RPMI8226 (cell line): ENCODE measurements at regions not wholly inside any gene's neighbourhood (a gene's known extent, or its start where the extent isn't known, plus 50 kb on each side); places are given as distances from the start of the nearest gene placed in this dataset.

Experiments used
- DNase-seq: peaks from one replicate; pipeline ENCODE4 v3.0.0-alpha.2; 2015

DNA sequence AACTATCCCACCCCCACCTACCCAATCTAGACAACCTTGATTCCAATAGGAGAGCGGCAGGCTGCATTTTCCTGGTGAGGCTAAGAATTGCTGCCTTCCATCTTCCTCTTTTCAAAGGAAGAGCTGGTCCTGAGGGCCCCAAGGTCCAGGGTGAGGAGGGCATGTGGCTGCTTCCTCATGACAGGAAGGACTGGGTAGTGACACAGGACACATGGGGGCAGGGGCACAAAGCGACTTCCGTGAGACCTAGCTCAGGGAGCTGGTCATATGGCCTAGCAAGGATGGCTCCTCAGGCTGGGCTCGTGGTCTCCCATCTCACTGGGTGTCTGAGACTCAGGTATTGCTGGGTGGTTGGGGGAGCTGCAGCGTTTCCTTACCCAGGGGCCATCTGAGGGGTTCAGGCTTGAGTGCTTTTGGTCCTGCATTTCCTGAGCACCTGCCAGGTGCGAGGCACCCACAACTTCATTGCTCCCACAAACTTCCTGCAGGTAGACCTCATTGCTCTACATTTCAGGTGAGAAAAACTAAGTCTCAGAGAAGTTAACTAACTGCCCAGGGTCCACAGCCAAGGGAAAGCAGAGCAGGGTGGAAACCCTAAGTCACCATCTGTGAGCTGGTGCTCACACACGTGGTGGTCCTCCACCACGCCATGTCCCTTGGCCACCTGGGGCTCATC lies 160.0 kb upstream of the TLE3 start:
- DNase-seq, result peak; percentile 87

DNA sequence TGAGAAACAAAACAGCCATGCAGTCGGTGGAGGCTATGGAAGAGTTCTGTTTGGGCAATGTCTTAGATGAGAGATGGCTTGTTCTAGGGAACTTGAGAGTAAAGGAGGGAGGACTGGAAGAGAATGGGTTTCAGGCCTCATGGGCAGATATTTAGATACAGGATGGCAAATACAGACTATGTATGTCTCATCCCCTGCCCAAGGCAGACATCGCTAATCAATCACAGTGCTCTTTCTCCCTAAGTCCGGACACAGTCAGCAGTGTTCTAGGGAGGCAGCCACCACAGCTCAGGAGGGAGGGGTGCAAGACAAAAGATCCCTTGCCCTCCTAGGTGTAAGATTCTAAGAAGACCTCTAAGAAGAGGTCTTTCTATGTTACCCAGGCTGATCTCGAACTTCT lies 159.3 kb upstream of the TLE3 start:
- DNase-seq, result no peak

DNA sequence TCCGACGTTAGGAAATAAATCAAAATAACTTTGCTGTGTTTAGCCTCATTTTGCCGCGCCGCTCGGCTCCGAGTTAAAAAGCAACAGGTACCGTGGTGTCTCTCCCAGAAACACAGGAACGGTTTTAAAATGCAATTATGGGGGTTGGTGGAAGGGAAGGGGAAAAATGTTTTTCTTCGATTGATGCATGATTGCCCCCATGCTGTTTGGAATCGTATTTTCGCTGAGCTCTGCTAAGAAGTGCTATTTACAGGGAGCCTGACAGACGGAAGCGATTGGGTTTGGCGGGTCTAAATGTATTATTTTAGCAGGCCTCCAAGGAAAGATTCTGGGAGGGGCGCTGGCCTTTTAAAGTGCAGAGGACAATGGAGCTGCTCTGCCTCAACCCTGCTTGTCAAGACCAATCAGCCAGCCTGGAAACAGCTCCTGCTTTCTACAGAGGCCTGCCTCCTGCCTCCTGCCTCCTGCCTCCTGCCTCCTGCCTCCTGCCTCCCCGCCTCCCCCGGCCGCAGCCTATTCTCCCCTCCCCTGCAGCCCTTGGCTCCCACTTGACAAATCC lies 156.7 kb upstream of the TLE3 start:
- no peak for DNase-seq

DNA sequence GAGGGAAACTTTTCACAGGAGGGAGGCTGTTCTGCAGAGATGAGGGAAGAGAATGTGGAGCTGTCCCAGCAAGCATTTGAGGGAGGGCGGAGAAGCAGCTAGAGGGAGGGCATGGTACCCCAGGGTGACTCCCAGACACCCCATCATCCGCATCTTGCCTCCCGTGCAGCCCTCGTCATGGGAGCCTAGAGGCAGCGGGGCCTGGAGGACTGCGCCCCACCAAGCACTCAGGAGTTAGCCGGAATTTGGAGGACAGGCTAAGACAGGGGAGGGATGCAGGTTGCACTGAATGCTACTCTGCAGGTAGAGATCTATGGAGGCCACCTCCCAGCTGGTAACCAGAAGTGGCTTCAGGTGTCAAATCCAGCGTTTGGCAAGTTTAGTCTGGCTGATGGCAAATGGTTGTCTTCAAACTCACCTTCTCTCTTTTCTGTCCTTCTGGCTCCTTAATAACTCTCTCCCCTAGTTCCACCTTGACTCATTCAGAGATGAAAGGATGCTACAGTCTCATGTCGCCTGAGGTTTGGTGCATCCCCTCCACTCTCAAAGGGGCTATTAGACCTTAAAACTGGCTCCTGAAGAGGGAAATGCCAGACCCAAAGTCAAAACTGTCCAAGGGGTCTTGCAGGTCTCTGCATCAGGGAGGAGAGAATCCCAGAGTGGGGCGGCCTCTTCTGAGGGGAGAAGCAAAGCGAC lies 155.9 kb upstream of the TLE3 start:
- DNase-seq, result no peak

DNA sequence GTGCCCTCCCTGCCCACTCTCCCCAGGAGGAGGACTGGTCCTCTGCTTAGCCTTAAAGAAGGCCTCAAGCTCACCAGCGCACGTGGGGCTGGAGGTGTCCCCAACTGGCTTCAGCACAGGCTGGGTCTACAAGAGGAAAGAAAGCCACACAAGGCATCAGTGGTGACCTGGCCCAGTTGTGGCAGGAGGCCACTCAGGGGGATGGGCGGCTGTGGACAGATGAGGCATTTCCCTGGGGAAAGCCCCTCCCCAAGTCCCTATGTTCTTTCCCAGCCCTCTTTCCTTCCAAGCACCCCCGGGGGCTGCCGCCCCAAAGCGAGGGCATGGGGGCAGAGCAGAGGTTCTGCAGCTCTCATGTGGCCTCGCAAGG lies 155.2 kb upstream of the TLE3 start:
- no peak for DNase-seq

DNA sequence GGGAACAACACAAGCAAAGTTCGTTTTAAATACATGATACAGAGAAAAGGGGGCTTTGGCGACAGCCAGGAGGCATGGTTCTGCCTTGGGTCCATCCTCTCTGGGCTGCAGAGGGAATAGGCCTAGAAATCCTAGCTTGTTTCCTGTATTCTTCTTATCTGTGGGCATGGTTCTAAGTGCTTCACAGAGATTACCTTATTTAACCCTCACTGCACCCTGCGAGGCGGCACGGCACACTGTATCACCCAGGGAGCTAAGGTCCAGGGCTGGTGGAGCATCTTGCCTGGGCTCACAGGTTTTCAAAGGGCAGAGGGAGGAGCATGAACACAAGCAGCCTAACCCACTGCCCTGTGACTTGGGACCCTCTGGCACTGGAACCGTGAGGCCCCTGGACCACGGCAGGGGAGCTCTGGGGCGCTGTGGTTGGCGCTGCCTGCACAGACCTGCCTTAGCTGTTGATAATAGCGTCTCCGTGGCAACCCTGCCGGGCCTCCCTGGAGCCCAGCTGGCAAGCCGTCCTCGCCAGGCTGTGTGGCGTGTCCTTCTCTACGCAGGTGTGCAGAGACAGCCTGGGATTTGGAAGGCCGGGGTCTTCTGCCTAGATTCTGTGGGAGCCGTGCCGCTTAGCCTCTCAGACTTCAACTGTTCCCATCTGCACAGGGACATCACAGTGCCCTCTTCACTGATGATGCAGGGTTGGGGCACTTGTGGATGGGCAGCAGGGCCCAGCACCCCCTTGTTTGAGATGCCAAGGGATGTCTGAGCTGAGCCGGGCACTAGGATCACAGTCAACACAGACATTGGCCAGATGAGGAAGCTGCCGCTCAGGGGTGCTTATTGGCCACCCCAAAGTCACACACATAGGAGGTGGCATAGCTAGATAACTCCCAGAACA lies 154.6 kb upstream of the TLE3 start:
- no peak for DNase-seq

DNA sequence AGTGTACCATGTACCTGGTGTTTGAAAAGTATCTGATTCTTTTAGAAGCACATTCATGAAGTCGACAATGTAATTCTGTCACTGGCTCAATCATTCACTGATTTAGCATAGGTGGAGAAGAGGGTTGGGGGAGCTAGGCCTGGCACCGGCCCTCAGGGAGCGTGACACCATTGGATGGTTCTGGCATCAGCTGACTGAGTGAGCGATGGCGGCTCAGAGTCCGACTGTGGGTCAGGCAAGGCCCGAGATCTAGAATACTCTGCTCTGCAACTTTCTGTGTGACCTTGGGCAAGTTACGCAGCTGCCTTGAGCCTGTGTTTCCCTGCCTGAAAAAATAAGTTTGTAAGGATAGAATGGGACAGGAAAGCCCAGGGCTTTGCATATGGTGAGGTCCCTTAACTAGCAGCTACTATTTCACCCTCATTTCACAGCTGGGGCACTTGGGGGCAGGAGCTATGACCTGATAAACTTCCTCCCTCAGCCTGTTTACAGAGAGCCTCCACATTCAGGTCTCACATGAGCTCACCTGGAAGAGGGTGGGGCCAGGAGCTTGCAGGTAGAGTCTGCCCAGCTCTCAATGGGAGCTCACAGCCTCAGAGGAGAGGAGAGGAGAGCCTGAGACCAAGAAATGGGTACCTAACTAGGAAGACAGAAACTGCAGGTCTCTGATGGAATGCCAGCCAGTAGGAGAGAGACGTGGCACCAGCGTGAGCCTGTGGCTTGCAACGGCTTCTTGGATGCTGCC lies 153.7 kb upstream of the TLE3 start:
- DNase-seq, result no peak

DNA sequence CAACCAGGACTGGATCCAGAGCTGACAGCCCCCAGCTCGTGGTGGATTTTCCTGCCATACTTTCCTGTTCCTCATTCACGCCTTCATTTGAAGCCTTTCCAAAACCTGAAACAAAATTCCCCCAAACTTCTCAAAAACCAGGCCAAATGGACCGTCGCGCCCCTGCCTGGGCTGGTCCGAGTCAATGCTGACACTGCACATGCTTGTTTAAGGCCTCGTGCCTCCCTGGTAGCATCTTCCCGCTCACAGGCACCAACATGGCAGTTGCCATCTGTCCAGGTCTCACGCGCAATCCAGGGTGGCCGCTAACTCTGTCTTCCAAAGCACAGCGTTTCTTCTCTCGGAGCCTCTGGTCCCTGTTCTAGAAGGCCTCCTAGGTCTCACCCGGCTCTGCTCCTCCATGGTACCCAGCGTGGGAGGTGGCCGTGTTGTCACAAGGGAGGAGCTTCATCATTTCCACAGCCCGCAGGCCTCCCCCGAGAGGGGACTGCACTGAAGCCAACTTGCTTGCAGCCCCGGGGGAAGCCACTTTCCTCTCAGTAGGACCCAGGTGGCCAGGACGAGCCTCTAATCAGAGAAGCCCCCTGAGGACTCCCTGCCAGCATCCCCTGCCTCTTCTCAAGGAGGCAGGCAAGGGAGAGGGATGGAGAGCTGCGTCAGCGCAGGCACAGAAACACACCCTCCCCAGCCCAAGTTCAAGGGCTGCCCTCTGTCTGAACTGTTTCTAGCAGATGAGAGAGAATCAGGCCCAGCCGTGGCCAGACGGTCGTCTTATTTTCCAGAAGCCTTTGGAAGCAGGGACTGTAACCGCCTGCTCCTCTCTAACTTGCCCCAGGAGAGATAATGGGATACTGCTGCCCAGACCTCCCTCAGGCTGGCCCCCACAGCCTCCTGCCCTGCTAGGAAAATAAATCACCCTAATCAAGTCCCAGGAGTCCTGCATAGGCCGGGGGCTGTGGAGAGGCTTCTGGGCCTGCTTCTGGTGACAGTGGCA lies 152.8 kb upstream of the TLE3 start:
- no peak for DNase-seq

DNA sequence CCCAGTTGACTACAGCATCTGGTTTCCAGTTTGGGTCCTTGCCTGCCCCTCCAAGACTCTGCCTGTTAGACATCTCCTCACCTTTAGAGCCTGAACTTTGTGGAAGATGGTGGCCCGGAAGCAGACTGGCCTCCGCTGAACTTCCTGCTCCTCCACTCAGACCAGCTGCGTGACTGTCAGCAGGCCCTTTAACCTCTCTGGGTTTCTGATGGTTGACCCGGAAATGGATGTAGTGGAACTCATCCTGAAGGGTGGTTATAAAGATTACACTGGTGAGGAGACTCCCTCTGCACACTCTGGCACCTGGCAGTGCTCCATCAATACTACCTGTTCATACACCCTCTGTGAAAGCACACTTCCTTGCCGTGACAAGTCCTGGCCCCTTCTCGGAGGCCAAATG lies 151.9 kb upstream of the TLE3 start:
- no peak for DNase-seq

DNA sequence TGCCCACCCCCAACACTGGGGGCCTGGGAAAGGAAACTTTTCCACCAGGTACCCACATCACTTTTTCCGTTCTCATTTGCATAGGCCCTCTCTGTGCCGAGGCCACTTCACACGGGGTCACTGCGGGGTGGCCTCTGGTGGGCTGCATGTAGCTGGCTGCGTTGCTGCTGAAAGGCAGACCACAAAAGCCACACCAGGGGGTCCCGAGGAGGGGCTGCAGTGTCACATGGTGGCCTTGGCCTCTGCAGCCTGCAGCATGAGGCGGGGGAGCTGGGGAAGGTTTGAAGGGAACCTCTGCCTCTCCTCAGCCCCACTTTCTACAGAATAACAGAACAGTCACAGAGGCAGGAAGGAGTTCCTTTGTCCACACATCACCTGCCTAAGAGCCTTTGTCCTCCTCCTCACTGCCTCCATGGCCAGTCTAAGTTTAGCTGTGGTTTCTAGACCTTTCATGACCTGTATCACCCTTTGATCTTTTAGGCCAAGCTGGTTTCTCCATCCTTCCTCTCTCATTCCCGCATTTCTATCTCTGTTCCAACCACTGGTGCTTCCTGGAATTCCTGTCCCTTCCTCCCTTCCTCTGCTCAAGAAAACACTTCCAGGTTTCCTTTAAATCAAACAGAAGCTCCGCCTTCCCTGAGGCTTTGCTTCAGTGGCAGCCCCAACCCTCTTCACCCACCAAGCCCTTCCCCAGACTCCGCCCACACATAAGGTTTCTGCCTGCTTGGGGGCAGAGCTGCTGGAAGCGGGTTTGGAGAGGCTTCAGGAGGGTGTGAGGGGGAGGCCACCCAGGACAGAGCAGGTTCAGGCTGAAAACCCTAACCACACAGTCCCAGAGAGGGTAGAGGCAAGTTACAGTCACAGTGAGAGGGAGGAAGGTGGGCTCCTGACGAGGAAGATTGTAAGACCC lies 150.7 kb upstream of the TLE3 start:
- peak; percentile 66 for DNase-seq

DNA sequence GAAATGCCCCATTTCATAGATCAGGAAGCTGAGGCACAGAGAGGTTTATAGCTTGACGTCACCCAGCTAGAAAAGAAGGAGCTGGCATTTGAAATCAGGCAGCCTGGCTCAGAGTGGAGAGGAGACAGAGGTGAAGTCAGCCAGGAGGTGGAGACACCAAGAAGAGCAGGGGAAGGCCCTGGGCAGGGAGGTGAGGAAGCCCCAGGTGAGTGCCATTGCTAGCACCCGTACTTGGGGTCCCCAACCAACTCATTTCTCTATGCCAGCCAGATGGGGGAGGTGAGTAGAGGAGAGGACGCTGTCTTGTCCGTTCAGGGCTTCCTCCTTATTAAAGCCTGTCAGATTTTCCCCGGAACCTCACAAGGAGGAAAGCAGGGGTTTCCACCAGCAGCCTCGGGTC lies 149.6 kb upstream of the TLE3 start:
- DNase-seq, result peak; percentile 49

DNA sequence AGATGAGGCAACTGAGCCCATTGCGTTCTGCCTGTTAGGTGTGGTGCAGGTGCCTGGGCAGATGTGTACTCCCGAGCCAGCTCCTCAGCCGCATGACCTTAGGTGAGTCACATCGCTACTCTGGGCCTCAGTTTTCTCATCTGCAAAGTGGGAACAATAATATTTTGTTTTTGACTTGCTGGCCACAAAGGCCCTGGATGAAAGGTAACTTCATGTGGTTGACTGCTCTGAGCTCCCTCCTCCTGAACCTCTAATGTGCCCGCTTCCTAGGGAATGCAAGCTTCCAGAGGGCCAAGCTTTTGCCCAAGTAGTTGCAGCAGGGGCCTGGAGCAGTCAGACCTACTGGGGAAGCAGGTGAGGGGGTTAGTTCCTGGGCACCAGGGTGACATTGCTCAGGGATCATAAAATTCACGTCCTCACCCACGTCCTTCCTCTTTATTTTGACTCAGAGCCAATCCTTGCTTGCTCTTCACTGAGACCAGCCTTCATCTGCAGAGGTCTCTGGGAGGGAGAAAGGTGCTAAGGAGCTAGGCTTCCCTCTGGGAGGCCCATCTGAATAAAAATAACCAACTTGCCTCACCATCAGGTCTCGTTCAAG lies 149.0 kb upstream of the TLE3 start:
- peak; percentile 62 for DNase-seq

DNA sequence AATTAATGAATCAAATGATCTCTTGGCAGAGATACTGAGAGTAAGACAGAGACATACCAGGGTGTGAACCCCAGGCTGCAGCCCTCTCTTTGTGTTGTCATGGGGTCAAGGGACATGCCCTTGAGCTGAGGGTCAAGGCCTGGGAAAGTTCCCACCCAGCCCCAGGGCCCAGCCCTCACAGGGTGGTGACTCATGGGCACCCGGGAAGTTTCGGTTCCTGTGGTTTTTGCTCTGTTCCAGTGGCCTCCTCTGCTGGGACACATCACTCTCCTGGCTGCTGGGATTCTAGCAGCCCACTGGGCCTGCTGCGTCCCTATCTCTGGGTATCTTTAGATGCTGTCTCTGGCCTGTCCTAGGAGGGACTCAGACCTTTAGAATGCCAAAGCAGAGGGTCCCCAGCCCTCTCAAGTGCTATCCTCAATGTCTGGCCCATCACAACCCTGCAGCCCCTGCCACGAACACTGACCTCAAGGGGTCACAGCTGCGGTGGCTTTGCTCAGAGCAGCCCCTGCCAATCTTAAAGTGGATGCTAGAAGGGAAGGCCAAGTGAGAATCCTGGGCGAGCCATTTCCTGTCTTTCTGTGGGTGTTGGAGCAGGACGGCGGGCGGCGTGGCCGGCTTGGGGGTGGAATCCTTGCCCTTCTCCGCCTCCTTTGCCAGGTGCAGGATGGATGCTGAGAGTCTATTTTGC lies 148.4 kb upstream of the TLE3 start:
- peak; percentile 82 for DNase-seq

DNA sequence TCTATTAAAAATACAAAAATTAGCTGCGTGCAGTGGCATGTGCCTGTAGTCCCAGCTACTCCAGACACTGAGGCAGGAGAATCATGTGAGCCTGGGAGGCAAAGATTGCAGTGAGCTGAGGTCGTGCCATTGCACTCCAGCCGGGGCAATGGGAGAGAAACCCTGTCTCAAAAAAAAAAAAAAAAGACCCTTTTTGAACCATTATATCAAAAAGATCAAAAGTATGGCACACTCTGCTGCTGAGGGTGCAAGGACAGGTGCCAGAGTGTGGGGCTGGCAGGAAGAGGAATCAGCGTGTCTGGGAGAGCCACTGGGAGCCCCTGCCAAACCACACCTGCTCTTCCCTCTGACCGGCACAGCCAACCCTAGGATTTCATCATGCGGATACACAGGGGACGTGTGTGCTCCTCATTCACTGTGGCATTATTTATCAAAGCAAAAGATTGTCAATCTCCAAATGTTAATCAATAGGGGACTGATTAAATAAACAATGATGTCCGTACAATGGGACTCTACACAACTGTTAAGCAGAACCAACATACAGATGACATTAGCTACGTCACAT lies 147.3 kb upstream of the TLE3 start:
- DNase-seq, result no peak

DNA sequence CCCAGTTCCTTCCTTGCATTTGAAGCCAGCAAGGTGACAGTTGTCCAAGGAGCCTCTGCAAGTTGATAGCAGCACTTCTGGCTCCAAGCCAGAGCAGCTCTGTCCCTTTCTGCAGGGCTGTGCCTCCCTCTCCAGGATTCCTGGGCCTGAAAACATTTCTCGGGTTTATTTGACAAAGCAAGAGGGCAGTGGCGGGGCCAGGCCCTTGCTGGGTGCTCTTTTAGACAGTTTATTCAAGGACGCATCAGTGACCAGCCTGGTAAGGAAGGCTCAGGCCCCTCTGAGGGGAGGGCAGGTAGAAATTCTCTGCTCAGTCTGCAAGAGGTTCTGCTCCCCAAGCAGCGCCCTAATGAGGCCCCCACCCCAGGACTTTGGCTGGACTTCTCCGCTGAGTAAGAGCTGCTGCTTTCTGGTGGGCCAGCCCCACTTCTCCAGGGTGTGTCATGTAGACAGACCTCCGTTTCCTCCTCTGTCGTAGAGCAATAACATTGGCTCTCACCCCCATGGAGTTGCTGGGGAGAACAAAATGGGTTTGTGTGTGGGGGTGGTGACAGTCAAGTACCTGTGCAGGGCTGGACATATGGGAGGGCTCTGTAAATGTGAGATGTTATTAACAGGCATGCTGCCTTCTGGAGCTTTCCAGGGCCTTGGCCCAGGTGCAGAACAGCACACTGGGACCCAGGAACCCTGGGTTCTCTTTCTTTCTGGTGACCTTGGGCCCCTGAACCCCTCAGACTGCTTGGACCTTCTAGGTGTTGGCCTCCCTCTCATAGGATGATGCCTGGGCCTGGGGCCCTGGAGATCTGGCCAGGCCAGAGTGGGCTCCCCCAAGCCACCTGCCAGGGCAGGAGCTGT lies 146.2 kb upstream of the TLE3 start:
- peak; percentile 53 for DNase-seq

DNA sequence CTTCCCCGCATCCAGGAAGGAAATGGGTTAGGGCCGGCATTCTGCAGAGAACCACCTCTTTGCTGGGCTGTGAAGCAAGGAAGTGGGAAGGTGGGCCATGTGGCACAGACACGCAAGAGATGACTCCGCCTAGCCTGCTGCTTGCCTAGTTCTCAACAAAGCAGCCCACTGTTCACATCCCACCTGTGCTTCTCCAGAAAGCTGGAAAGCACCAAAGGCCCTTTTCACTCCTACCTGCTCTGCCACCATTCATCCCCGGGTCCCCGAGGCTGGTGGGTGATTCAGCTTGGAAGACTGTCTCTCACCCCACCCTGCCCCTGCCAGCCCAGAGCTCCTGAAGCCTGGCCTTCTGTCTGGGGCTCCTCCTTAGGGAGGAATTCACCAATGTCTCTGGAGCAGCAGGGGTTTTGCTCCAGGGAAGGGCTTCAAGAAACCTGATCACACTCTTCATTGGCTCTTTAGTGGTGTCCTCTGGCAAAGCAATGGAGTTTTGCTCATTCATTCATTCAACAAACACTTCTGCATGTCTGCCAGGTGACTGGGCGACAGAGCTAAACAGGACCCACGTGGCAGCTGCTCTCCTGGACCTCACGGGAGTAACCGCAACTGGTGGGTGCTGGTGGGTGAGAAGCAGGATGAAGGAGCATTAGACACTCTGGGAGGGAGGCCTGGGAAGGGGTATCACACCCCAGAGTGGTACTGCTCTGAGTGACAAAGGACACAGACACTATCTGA lies 145.4 kb upstream of the TLE3 start:
- no peak for DNase-seq
